ENCODE measurements at regions not wholly inside any gene's neighbourhood (a gene's known extent, or its start where the extent isn't known, plus 50 kb on each side); places are given as distances from the start of the nearest gene placed in this dataset.

DNA sequence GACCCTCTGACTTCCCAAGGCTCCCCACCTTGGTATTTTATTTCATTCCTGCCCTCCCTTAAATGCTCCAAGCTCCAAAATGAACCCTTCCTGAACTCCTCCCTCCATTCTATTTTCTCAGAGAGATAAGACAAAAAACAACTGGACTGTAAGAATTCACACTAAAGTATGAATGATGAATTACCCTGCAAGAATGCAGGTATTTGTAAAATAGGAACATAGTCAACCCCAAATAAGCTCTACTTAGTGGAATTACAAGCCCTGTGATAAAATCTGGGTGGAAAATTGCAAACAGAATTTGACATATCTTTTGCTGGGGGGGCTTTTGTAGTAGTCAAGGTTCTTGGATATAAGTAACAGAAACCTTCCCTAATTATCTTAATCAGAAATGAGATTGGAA is 67.8 kb upstream of the GJA8 start:
- TF ChIP-seq, protein P1, sequence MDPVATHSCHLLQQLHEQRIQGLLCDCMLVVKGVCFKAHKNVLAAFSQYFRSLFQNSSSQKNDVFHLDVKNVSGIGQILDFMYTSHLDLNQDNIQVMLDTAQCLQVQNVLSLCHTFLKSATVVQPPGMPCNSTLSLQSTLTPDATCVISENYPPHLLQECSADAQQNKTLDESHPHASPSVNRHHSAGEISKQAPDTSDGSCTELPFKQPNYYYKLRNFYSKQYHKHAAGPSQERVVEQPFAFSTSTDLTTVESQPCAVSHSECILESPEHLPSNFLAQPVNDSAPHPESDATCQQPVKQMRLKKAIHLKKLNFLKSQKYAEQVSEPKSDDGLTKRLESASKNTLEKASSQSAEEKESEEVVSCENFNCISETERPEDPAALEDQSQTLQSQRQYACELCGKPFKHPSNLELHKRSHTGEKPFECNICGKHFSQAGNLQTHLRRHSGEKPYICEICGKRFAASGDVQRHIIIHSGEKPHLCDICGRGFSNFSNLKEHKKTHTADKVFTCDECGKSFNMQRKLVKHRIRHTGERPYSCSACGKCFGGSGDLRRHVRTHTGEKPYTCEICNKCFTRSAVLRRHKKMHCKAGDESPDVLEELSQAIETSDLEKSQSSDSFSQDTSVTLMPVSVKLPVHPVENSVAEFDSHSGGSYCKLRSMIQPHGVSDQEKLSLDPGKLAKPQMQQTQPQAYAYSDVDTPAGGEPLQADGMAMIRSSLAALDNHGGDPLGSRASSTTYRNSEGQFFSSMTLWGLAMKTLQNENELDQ (tag by site-specific recombination; IDR thresholded peaks at IDR 0.05; ENCODE audit: low read depth), result no peak
- TF ChIP-seq ZNF416 (tag by site-specific recombination; IDR thresholded peaks at IDR 0.05) (no peak), ZNF660 (tag by site-specific recombination; IDR thresholded peaks at IDR 0.05) (no peak), ZNF24 (tag by site-specific recombination; IDR thresholded peaks at IDR 0.05) (no peak), ZNF629 (tag by site-specific recombination; IDR thresholded peaks at IDR 0.05) (no peak), ZEB2 (tag by site-specific recombination; IDR thresholded peaks at IDR 0.05) (no peak), ZNF37A (tag by site-specific recombination; IDR thresholded peaks at IDR 0.05) (no peak), ZFP3 (tag by site-specific recombination; IDR thresholded peaks at IDR 0.05; ENCODE audit: low read depth) (no peak), ZNF548 (tag by site-specific recombination; IDR thresholded peaks at IDR 0.05) (no peak), KLF9 (tag by site-specific recombination; IDR thresholded peaks at IDR 0.05; ENCODE audit: low read depth) (no peak), ZBTB48 (tag by site-specific recombination; IDR thresholded peaks at IDR 0.05) (no peak), ZNF223 (tag by site-specific recombination; IDR thresholded peaks at IDR 0.05) (no peak), ZNF560 (tag by site-specific recombination; IDR thresholded peaks at IDR 0.05; ENCODE audit: borderline replicate concordance) (no peak), ZNF510 (tag by site-specific recombination; IDR thresholded peaks at IDR 0.05; ENCODE audit: insufficient replicate concordance) (no peak), MEIS1 (CRISPR knock-in tag; IDR thresholded peaks at IDR 0.05; ENCODE audit: borderline replicate concordance) (no peak), SETDB1 (IDR thresholded peaks at IDR 0.05; ENCODE audit: insufficient read length, low read length) (no peak)
- TF ChIP-seq, protein P2, sequence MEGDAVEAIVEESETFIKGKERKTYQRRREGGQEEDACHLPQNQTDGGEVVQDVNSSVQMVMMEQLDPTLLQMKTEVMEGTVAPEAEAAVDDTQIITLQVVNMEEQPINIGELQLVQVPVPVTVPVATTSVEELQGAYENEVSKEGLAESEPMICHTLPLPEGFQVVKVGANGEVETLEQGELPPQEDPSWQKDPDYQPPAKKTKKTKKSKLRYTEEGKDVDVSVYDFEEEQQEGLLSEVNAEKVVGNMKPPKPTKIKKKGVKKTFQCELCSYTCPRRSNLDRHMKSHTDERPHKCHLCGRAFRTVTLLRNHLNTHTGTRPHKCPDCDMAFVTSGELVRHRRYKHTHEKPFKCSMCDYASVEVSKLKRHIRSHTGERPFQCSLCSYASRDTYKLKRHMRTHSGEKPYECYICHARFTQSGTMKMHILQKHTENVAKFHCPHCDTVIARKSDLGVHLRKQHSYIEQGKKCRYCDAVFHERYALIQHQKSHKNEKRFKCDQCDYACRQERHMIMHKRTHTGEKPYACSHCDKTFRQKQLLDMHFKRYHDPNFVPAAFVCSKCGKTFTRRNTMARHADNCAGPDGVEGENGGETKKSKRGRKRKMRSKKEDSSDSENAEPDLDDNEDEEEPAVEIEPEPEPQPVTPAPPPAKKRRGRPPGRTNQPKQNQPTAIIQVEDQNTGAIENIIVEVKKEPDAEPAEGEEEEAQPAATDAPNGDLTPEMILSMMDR (tag by site-specific recombination; IDR thresholded peaks at IDR 0.05), result no peak
- TF ChIP-seq, protein P3, sequence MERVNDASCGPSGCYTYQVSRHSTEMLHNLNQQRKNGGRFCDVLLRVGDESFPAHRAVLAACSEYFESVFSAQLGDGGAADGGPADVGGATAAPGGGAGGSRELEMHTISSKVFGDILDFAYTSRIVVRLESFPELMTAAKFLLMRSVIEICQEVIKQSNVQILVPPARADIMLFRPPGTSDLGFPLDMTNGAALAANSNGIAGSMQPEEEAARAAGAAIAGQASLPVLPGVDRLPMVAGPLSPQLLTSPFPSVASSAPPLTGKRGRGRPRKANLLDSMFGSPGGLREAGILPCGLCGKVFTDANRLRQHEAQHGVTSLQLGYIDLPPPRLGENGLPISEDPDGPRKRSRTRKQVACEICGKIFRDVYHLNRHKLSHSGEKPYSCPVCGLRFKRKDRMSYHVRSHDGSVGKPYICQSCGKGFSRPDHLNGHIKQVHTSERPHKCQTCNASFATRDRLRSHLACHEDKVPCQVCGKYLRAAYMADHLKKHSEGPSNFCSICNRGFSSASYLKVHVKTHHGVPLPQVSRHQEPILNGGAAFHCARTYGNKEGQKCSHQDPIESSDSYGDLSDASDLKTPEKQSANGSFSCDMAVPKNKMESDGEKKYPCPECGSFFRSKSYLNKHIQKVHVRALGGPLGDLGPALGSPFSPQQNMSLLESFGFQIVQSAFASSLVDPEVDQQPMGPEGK (tag by site-specific recombination; IDR thresholded peaks at IDR 0.05), result no peak
- TF ChIP-seq, protein P4, sequence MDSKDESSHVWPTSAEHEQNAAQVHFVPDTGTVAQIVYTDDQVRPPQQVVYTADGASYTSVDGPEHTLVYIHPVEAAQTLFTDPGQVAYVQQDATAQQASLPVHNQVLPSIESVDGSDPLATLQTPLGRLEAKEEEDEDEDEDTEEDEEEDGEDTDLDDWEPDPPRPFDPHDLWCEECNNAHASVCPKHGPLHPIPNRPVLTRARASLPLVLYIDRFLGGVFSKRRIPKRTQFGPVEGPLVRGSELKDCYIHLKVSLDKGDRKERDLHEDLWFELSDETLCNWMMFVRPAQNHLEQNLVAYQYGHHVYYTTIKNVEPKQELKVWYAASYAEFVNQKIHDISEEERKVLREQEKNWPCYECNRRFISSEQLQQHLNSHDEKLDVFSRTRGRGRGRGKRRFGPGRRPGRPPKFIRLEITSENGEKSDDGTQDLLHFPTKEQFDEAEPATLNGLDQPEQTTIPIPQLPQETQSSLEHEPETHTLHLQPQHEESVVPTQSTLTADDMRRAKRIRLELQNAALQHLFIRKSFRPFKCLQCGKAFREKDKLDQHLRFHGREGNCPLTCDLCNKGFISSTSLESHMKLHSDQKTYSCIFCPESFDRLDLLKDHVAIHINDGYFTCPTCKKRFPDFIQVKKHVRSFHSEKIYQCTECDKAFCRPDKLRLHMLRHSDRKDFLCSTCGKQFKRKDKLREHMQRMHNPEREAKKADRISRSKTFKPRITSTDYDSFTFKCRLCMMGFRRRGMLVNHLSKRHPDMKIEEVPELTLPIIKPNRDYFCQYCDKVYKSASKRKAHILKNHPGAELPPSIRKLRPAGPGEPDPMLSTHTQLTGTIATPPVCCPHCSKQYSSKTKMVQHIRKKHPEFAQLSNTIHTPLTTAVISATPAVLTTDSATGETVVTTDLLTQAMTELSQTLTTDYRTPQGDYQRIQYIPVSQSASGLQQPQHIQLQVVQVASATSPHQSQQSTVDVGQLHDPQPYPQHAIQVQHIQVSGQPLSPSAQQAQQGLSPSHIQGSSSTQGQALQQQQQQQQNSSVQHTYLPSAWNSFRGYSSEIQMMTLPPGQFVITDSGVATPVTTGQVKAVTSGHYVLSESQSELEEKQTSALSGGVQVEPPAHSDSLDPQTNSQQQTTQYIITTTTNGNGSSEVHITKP (tag by site-specific recombination; IDR thresholded peaks at IDR 0.05), result no peak
- CTCF ChIA-PET, result interaction anchor here (1.3 kb wide), 1 partner anchor 19 kb away, joined by 4 read pairs; no protein-coding TSS in a partner anchor
- Histone ChIP-seq H3K9me3 (ENCODE audit: control insufficient read depth, insufficient read depth, low read depth, low read length) (no peaks in the 10 kb centered on the region), H3K4me1 (ENCODE audit: control insufficient read depth, insufficient read depth, low read length) (no peaks in the 10 kb centered on the region), H3K4me3 (ENCODE audit: low read depth, low read length) (no peak overlapping the region), H3K36me3 (ENCODE audit: control insufficient read depth in 2 of 2, insufficient read depth in 1 of 2, low read length in 2 of 2) (no peaks in the 10 kb centered on the region), H3K27ac (ENCODE audit: extremely low read depth, low read depth, low read length) (no peak overlapping the region)
- POLR2A ChIA-PET, result no interaction called here
